Glutamatergic neuron (in vitro differentiated cells): ENCODE measurements at regions not wholly inside any gene's neighbourhood (a gene's known extent, or its start where the extent isn't known, plus 50 kb on each side); places are given as distances from the start of the nearest gene placed in this dataset.

Source experiments
- DNase-seq: peaks from one replicate; pipeline ENCODE4 v3.0.0; 2022
- H3K27ac Mint-ChIP-seq: one replicate; pipeline ENCODE4 v1.8.0; 2020; ENCODE audit warnings: mild to moderate bottlenecking, mixed read lengths, inconsistent platforms; ENCODE audit not compliant: unreplicated experiment
- H3K27me3 Mint-ChIP-seq: one replicate; pipeline ENCODE4 v1.8.0; 2020; ENCODE audit warnings: mild to moderate bottlenecking, moderate library complexity, mixed read lengths, inconsistent platforms; ENCODE audit not compliant: unreplicated experiment
- H3K36me3 Mint-ChIP-seq: one replicate; pipeline ENCODE4 v1.8.0; 2020; ENCODE audit warnings: mild to moderate bottlenecking, mixed read lengths, inconsistent platforms; ENCODE audit not compliant: unreplicated experiment
- H3K4me1 Mint-ChIP-seq: one replicate; pipeline ENCODE4 v1.8.0; 2020; ENCODE audit warnings: mild to moderate bottlenecking, low read depth, mixed read lengths, inconsistent platforms; ENCODE audit not compliant: unreplicated experiment
- H3K4me3 Mint-ChIP-seq: one replicate; pipeline ENCODE4 v1.8.0; 2020; ENCODE audit warnings: mild to moderate bottlenecking, mixed read lengths, inconsistent platforms; ENCODE audit not compliant: unreplicated experiment
- H3K9me3 Mint-ChIP-seq: one replicate; pipeline ENCODE4 v1.8.0; 2020; ENCODE audit warnings: mild to moderate bottlenecking, moderate library complexity, mixed read lengths, inconsistent platforms; ENCODE audit not compliant: unreplicated experiment
- TF ChIP-seq, protein P1 (sequence below): fragments of 200-600 bp; sonication (generic); IDR thresholded peaks from one replicate; pipeline ENCODE4 v1.5.0; 2021; ENCODE audit not compliant: partially characterized antibody, unreplicated experiment

DNA sequence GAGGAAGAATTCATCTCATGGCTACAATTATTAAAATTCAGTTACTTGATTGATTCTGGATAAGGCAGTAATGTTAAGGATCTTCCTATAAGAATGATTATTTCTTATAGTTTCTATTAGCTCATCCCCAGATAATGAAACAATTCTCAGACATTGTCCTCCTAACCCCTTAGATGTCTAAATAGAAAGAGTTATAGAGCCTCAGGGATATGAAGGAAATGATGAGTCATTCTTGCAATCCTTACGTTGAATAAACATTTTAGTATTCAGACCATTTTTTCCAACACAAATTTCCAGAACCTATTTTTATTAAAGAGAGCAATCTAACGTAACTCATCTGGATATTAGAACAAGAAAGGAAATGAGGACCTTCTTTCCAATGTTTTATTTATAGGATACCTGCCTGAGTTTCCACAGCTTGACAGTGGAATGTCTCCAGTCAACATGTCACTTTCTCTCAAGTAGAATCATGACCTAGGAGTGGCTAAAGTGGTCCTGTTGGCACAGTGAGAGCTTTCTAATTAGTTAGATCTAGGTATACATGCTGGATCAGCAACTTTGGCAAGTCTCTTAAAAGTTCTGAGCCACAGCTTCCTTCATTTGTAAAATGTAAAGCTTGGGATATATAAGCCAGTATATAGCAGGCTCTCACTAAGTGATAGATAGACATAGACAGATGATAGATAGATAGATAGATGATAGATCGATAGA is 88.0 kb upstream of the RAB27B start:
- TF ChIP-seq, protein P1, sequence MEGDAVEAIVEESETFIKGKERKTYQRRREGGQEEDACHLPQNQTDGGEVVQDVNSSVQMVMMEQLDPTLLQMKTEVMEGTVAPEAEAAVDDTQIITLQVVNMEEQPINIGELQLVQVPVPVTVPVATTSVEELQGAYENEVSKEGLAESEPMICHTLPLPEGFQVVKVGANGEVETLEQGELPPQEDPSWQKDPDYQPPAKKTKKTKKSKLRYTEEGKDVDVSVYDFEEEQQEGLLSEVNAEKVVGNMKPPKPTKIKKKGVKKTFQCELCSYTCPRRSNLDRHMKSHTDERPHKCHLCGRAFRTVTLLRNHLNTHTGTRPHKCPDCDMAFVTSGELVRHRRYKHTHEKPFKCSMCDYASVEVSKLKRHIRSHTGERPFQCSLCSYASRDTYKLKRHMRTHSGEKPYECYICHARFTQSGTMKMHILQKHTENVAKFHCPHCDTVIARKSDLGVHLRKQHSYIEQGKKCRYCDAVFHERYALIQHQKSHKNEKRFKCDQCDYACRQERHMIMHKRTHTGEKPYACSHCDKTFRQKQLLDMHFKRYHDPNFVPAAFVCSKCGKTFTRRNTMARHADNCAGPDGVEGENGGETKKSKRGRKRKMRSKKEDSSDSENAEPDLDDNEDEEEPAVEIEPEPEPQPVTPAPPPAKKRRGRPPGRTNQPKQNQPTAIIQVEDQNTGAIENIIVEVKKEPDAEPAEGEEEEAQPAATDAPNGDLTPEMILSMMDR = no peak
- Mint-ChIP-seq H3K27me3 (peaks cover 2% of the 10 kb centered on the region), H3K27ac (no peak overlapping the region), H3K4me1 (no peaks in the 10 kb centered on the region), H3K9me3 (no peaks in the 10 kb centered on the region), H3K4me3 (no peak overlapping the region), H3K36me3 (no peaks in the 10 kb centered on the region)
- no peak for DNase-seq

DNA sequence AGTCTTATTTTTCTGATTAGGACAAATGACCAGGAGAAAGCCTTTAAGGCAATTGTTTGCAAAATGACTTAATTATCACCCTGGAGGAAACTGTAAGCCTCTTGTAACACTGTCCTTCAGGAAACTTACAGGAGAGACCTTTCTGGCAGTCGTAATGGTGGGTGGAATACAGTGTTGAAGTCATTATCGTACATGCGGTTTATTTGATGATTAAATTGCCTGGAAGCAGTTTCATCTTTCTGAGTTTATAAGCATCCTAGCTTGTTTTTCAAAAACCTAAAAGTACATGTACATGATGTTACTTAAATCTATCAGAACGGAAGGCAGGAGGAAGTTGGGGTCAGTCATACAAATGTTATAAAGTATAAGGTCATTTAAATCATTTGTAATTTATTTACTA is 86.2 kb upstream of the RAB27B start:
- TF ChIP-seq, protein P1 = no peak
- H3K9me3 Mint-ChIP-seq = no peaks in the 10 kb centered on the region
- no peak for DNase-seq
- H3K27ac Mint-ChIP-seq = no peak overlapping the region
- H3K36me3 Mint-ChIP-seq = no peaks in the 10 kb centered on the region
- no peak overlapping the region for H3K4me3 Mint-ChIP-seq
- peaks cover 2% of the 10 kb centered on the region for H3K27me3 Mint-ChIP-seq
- H3K4me1 Mint-ChIP-seq = no peaks in the 10 kb centered on the region

DNA sequence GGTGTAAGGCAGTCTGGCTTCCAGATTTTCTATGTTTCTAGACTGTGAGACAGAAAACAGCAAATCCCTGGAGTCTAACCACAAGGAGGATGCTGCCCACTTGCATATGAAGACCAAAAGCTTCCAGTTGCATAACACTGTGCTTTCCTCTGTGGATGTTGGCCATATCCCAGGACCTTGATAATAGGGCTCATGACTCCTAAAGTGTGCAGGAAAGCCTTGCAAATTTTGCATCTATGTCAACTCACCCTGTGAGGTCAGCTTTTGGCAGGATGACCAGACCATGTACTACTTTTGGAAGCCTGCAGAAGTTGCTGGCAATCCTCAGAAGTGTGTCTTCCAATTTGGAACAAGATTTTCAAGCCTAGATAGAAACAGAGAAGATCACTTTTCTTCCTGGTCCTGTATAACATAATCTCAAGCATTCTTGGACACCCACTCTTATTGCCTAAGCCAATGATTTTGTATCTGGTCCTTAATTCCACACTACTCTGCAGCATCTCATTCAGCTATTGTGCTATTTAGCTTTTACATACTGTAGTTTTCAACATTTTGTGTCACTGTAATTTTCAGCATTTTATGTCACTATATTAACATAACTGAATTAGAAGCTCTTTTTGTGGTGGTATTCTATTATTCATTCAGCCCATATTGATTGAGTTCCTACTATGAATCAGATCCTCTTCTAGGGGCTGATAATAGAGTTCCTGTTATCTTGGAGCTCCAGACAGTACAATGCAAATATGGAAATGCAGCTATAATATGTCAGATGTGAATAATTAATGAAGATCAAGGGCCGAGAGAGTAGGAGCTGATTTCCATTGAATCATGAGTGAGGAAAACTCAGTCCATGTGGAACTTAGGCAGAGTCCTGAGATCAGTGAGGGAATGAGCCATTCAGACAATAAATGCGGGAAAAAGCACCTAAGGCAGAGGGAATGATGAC is 85.3 kb upstream of the RAB27B start:
- H3K4me1 Mint-ChIP-seq = no peaks in the 10 kb centered on the region

DNA sequence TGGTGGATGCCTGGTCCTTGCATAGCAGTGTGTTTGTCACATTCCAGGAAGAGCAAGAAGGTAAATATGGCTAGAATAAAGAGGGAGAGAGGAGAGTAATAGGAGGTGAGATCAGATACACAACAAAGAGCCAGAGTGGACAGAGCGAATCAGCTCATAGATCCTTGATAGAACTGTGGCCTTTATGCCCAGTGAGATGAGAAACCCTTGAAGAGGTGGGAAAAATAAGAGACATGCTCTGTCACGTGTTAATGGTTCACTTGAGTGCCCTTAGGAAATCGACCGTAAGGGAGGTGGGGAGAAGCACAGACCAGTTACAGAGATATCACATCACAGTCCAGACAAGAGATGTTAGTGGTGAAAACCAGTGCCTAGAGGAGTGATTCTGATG is 84.7 kb upstream of the RAB27B start:
- Mint-ChIP-seq H3K4me3 (no peak overlapping the region), H3K27ac (no peak overlapping the region), H3K4me1 (no peaks in the 10 kb centered on the region), H3K9me3 (no peaks in the 10 kb centered on the region), H3K36me3 (no peaks in the 10 kb centered on the region), H3K27me3 (peaks cover 2% of the 10 kb centered on the region)
- TF ChIP-seq, protein P1 = no peak
- no peak for DNase-seq

More for the DNA sequence above, 85.3 kb upstream of the RAB27B start:
- Mint-ChIP-seq H3K4me3 (no peak overlapping the region), H3K27ac (no peak overlapping the region), H3K9me3 (no peaks in the 10 kb centered on the region), H3K36me3 (no peaks in the 10 kb centered on the region), H3K27me3 (peaks cover 2% of the 10 kb centered on the region)
- TF ChIP-seq, protein P1 = no peak
- no peak for DNase-seq

DNA sequence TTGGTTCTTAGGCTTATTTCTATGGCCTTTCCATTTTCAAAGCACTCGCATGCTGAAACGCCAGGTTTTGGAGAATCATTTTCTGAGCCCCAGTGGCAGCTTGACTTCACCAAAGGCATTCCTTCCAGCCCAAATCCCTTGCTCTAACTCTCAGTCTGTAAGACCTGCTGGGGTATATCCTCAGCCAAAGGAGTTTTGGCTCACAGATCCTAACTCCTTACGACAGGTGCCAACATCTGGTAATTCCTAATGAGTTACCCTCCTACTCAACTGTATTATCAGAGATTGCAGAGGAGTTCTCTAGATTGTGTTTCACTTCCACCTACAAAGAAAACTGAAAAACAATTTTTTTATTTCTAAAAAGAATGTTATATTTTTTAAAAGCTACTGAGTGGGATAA is 79.0 kb upstream of the RAB27B start:
- H3K4me1 Mint-ChIP-seq = no peaks in the 10 kb centered on the region
- DNase-seq = no peak
- H3K36me3 Mint-ChIP-seq = no peaks in the 10 kb centered on the region
- H3K4me3 Mint-ChIP-seq = no peak overlapping the region
- H3K27me3 Mint-ChIP-seq = peaks cover 2% of the 10 kb centered on the region
- no peak overlapping the region for H3K27ac Mint-ChIP-seq
- peaks cover 1% of the 10 kb centered on the region for H3K9me3 Mint-ChIP-seq
- TF ChIP-seq, protein P1 = no peak
